ENCODE measurements at regions not wholly inside any gene's neighbourhood (a gene's known extent, or its start where the extent isn't known, plus 50 kb on each side); places are given as distances from the start of the nearest gene placed in this dataset.

DNA sequence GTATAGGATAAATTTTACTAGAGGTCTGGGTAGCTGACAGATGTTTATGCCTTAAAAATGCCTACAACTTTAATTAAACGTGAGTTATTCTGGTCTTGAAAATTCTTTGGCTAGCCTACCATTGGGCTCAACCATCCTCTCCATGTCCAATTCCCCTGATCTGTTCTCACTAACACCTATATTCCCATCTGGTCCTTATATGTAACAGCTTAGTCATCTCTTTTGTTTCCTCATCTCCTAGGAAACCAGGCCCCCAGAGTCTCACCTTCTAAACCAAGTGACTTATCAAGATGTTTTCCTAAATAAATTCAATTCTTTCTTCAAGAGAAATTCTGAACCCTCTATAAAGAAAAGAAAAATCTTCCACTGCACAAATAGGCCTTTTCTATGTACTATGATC is 148.5 kb downstream of the TTC32 start:
- TF ChIP-seq CTCF (IDR thresholded peaks at IDR 0.05) = no peak
- TF ChIP-seq POLR2A (IDR thresholded peaks at IDR 0.05) = no peak

Measured in esophagus squamous epithelium (tissue), 4 donors.